Mesenchymal stem cell (in vitro differentiated cells and primary cell): ENCODE measurements at regions not wholly inside any gene's neighbourhood (a gene's known extent, or its start where the extent isn't known, plus 50 kb on each side); places are given as distances from the start of the nearest gene placed in this dataset.

ENCODE experiments used
- DNase-seq: peaks from one replicate; pipeline ENCODE4 v3.0.0-alpha.2; 2013
- H2AFZ ChIP-seq: one replicate; pipeline ENCODE4 v1.6.1; 2013; ENCODE audit warnings: low read depth, mild to moderate bottlenecking, control low read depth, inconsistent platforms, low read length, moderate library complexity
- H2AK5ac ChIP-seq: 2 replicates; pipeline ENCODE4 v1.6.1; 2013; ENCODE audit warnings: low read length, moderate library complexity, mild to moderate bottlenecking, inconsistent platforms; ENCODE audit not compliant: severe bottlenecking
- H2BK120ac ChIP-seq: one replicate; pipeline ENCODE4 v1.6.1; 2013; ENCODE audit warnings: low read depth, mild to moderate bottlenecking, inconsistent platforms, low read length, moderate library complexity
- H2BK12ac ChIP-seq, 2 experiments: one replicate each; pipeline ENCODE4 v1.6.1; 2013; ENCODE audit warnings: inconsistent platforms in 2 of 2, low read length in 2 of 2, mild to moderate bottlenecking in 2 of 2, moderate library complexity in 2 of 2, control low read depth in 1 of 2
- H2BK15ac ChIP-seq: one replicate; pipeline ENCODE4 v1.6.1; 2013; ENCODE audit warnings: mild to moderate bottlenecking, low read depth, inconsistent platforms; ENCODE audit not compliant: poor library complexity, severe bottlenecking
- H2BK5ac ChIP-seq: 2 replicates; pipeline ENCODE4 v1.6.1; 2013; ENCODE audit warnings: low read depth, mild to moderate bottlenecking, low read length, control low read depth, inconsistent platforms; ENCODE audit not compliant: poor library complexity, severe bottlenecking
- H3K14ac ChIP-seq, 2 experiments: one replicate each; pipeline ENCODE4 v1.6.1; 2013; ENCODE audit warnings: inconsistent platforms in 2 of 2, low read length in 2 of 2, control low read depth in 1 of 2, mild to moderate bottlenecking in 1 of 2, moderate library complexity in 1 of 2
- H3K18ac ChIP-seq, 2 experiments: one replicate each; pipeline ENCODE4 v1.6.1; 2013; ENCODE audit warnings: inconsistent platforms in 2 of 2, low read length in 2 of 2, control low read depth in 1 of 2, low read depth in 1 of 2, mild to moderate bottlenecking in 1 of 2
- H3K23ac ChIP-seq, 2 experiments: one replicate each; pipeline ENCODE4 v1.6.1; 2013; ENCODE audit warnings: inconsistent platforms in 2 of 2, low read length in 2 of 2, mild to moderate bottlenecking in 2 of 2, moderate library complexity in 2 of 2, control low read depth in 1 of 2
- H3K27ac ChIP-seq: 2 replicates; pipeline ENCODE4 v1.5.1; 2013; ENCODE audit warnings: mild to moderate bottlenecking, moderate library complexity, low read length, control low read depth, inconsistent platforms; ENCODE audit not compliant: poor library complexity, severe bottlenecking
- H3K27me3 ChIP-seq, 2 experiments: 2 replicates each; pipeline versions ENCODE4 v1.6.1 to v1.7.0; 2013; ENCODE audit warnings: low read length in 2 of 2, mild to moderate bottlenecking in 2 of 2, moderate library complexity in 2 of 2, control low read depth in 1 of 2, inconsistent platforms in 1 of 2; ENCODE audit not compliant: control insufficient read depth in 1 of 2, insufficient read depth in 1 of 2
- H3K36me3 ChIP-seq, 2 experiments: 2 replicates each; pipeline versions ENCODE4 v1.6.1 to v1.7.0; 2013; ENCODE audit warnings: low read length in 2 of 2, control low read depth in 1 of 2, inconsistent platforms in 1 of 2, low read depth in 1 of 2, mild to moderate bottlenecking in 1 of 2; ENCODE audit not compliant: insufficient read depth in 2 of 2, control insufficient read depth in 1 of 2
- H3K4ac ChIP-seq, 2 experiments: one replicate each; pipeline ENCODE4 v1.6.1; 2013; ENCODE audit warnings: inconsistent platforms in 2 of 2, low read length in 2 of 2, mild to moderate bottlenecking in 2 of 2, moderate library complexity in 2 of 2, control low read depth in 1 of 2, low read depth in 1 of 2
- H3K4me1 ChIP-seq: 2 replicates; pipeline ENCODE4 v1.6.1; 2013; ENCODE audit warnings: low read depth, low read length, control low read depth; ENCODE audit not compliant: control insufficient read depth, insufficient read depth
- H3K4me2 ChIP-seq: 2 replicates; pipeline ENCODE4 v1.6.1; 2013; ENCODE audit warnings: low read length, mild to moderate bottlenecking, inconsistent platforms; ENCODE audit not compliant: poor library complexity, severe bottlenecking
- H3K4me3 ChIP-seq, 2 experiments: 2 replicates each; pipeline versions ENCODE4 v1.5.1 to v1.7.0; 2013; ENCODE audit warnings: low read length in 2 of 2, mild to moderate bottlenecking in 2 of 2, control low read depth in 1 of 2, low read depth in 1 of 2; ENCODE audit not compliant: insufficient read depth in 1 of 2
- H3K79me1 ChIP-seq: replicated peaks from 2 replicates; pipeline ENCODE4 v1.6.1; 2013; ENCODE audit warnings: mild to moderate bottlenecking, control low read depth, low read length, inconsistent platforms; ENCODE audit not compliant: poor library complexity, severe bottlenecking
- H3K9ac ChIP-seq: 2 replicates; pipeline ENCODE4 v1.7.0; 2013; ENCODE audit warnings: mild to moderate bottlenecking, low read length, moderate library complexity
- H3K9me3 ChIP-seq: 2 replicates; pipeline ENCODE4 v1.7.0; 2013; ENCODE audit warnings: mild to moderate bottlenecking, low read length; ENCODE audit not compliant: control insufficient read depth
- H4K8ac ChIP-seq: one replicate; pipeline ENCODE4 v1.6.1; 2013; ENCODE audit warnings: inconsistent platforms, mild to moderate bottlenecking, low read length, moderate library complexity
- H4K91ac ChIP-seq: one replicate; pipeline ENCODE4 v1.6.1; 2013; ENCODE audit warnings: mild to moderate bottlenecking, low read length, inconsistent platforms
- WGBS: methylation state at CpG from one replicate; pipeline ENCODE4 v1.1.7; 2013; ENCODE audit warnings: mixed read lengths; 5-methylcytosine and 5-hydroxymethylcytosine counted together

DNA sequence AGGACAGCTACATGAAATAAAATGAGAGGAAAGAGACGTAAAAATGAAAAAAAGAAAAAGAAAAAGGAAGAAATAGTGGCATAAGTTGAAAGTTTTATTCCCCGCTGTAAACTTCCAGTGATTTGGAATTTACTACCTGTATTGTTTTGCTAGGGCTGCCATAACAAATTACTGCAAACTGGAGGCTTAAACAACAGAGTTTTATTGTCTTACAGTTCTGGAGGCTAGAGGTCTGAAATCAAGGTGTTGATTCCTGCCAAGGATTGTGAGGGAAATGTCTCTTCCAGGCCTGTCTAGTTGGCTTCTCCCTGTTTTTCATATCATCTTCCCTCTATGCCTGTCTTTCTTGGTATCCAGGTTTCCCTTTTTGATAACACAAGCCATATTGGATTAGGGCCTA, 119.4 kb upstream of the PACRGL start:
- Histone ChIP-seq H3K4ac (no peak overlapping the region), H2AK5ac (no peak overlapping the region)
- 97% methylated on average over 2 of the region's 2 CpGs for WGBS

DNA sequence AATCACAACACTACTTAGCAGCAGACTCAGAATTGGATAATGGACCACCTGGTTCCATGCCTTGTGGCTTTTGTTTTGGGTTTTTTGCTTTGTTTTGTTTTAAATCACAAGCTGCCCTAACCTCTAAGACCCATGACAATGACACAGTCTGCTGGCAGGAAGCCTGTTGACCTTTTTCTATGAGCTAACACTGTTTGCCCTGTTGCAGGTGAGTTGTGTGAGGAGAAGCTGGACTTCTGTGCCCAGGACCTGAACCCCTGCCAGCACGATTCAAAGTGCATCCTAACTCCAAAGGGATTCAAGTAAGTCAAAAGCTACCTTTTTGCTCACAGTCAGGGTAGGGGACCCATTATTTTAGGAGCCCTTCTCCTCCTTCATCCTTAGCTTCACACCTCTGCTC, 110.8 kb upstream of the PACRGL start:
- Histone ChIP-seq H3K79me1 (no peaks in the 10 kb centered on the region), H2BK15ac (no peak overlapping the region), H3K9me3 (no peaks in the 10 kb centered on the region), H3K4me2 (no peak overlapping the region), H3K23ac (no peak overlapping the region), H3K9ac (no peak overlapping the region), H2BK5ac (no peak overlapping the region), H2AK5ac (no peak overlapping the region), H3K27ac (no peak overlapping the region), H4K91ac (no peak overlapping the region), H2AFZ (no peak overlapping the region), H3K36me3 (peaks cover 0 to 31% of the 10 kb centered on the region in 2 experiments), H3K4me3 (no peak overlapping the region), H4K8ac (no peak overlapping the region), H3K18ac (no peak overlapping the region), H3K4ac (no peak overlapping the region), H2BK120ac (no peak overlapping the region), H3K4me1 (no peaks in the 10 kb centered on the region), H3K14ac (no peak overlapping the region), H3K27me3 (no peaks in the 10 kb centered on the region), H2BK12ac (no peak overlapping the region)
- 95% methylated on average over 1 of the region's 1 CpG for WGBS
- DNase-seq: no peak

More for the DNA sequence above, 119.4 kb upstream of the PACRGL start:
- no peak overlapping the region for H3K18ac ChIP-seq
- no peak overlapping the region for H4K8ac ChIP-seq
- H2BK5ac ChIP-seq: no peak overlapping the region
- H3K23ac ChIP-seq: no peak overlapping the region
- no peak overlapping the region for H3K27ac ChIP-seq
- peaks cover 0 to 33% of the 10 kb centered on the region in 2 experiments for H3K36me3 ChIP-seq
- no peak overlapping the region for H2BK12ac ChIP-seq
- no peak overlapping the region for H3K9ac ChIP-seq
- H3K4me2 ChIP-seq: no peak overlapping the region
- no peaks in the 10 kb centered on the region for H3K9me3 ChIP-seq
- H3K79me1 ChIP-seq: no peaks in the 10 kb centered on the region
- DNase-seq: no peak
- no peaks in the 10 kb centered on the region for H3K4me1 ChIP-seq
- no peak overlapping the region for H3K4me3 ChIP-seq
- H3K27me3 ChIP-seq: no peaks in the 10 kb centered on the region
- H2AFZ ChIP-seq: no peak overlapping the region
- no peak overlapping the region for H2BK120ac ChIP-seq
- no peak overlapping the region for H2BK15ac ChIP-seq
- H3K14ac ChIP-seq: no peak overlapping the region
- no peak overlapping the region for H4K91ac ChIP-seq

GRCh38 chr4:20590849-20591248, 109.4 kb upstream of the PACRGL start:
- no peak overlapping the region for H2BK12ac ChIP-seq
- H3K79me1 ChIP-seq: no peaks in the 10 kb centered on the region
- no peak overlapping the region for H2BK120ac ChIP-seq
- no peak overlapping the region for H3K23ac ChIP-seq
- H3K9ac ChIP-seq: no peak overlapping the region
- no peak overlapping the region for H2AFZ ChIP-seq
- H3K27ac ChIP-seq: no peak overlapping the region
- H4K8ac ChIP-seq: no peak overlapping the region
- WGBS: 83% methylated on average over 1 of the region's 2 CpGs
- H2BK15ac ChIP-seq: no peak overlapping the region
- H3K27me3 ChIP-seq: no peaks in the 10 kb centered on the region
- H3K9me3 ChIP-seq: no peaks in the 10 kb centered on the region
- no peak overlapping the region for H3K4ac ChIP-seq
- no peak overlapping the region for H3K4me2 ChIP-seq
- H3K18ac ChIP-seq: no peak overlapping the region
- H2BK5ac ChIP-seq: no peak overlapping the region
- no peak overlapping the region for H3K4me3 ChIP-seq
- no peak for DNase-seq
- no peak overlapping the region for H4K91ac ChIP-seq
- no peaks in the 10 kb centered on the region for H3K4me1 ChIP-seq
- H2AK5ac ChIP-seq: no peak overlapping the region
- H3K36me3 ChIP-seq: peaks cover 0 to 38% of the 10 kb centered on the region in 2 experiments
- no peak overlapping the region for H3K14ac ChIP-seq

GRCh38 chr4:20591571-20591970, 108.7 kb upstream of the PACRGL start:
- 67% methylated on average over 1 of the region's 2 CpGs for WGBS
- Histone ChIP-seq H3K4me3 (no peak overlapping the region), H3K4me2 (no peak overlapping the region), H3K79me1 (no peaks in the 10 kb centered on the region), H3K27ac (no peak overlapping the region), H3K4ac (no peak overlapping the region), H2BK5ac (no peak overlapping the region), H2BK12ac (no peak overlapping the region), H4K8ac (no peak overlapping the region), H2AK5ac (no peak overlapping the region), H3K18ac (no peak overlapping the region), H3K14ac (no peak overlapping the region), H3K9ac (peak overlapping the region; percentile 40), H4K91ac (no peak overlapping the region), H2BK15ac (no peak overlapping the region), H3K23ac (no peak overlapping the region), H2BK120ac (no peak overlapping the region), H2AFZ (no peak overlapping the region), H3K27me3 (no peaks in the 10 kb centered on the region), H3K9me3 (no peaks in the 10 kb centered on the region), H3K4me1 (no peaks in the 10 kb centered on the region), H3K36me3 (peaks cover 0 to 45% of the 10 kb centered on the region in 2 experiments)
- no peak for DNase-seq
